ENCODE measurements at regions not wholly inside any gene's neighbourhood (a gene's known extent, or its start where the extent isn't known, plus 50 kb on each side); places are given as distances from the start of the nearest gene placed in this dataset.
A peak's percentile ranks its signal among the peaks of the same experiment; 100 is the strongest.

DNA sequence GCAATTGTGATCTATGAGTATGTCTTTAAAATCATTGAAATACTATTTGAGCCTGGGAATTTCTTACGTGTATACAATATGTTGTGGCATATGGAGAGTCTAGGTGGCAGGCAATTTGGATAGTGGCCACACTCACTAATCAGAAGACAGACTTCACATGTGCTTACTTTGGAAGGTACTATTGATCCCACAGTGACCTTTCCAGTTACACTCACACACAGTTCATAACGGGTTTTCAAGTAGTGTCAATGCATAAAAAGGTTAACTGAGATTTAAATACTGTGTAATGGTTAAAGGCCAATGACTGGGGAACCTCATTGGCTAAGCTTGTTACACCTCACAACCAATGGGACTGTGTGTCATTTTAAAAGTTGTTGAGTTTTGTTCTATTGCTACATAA is 783.2 kb downstream of the RPA4 start:
- DNase-seq: peak in 1 of 2 experiments; percentile 29

- no peak for DNase-seq
Measured at GRCh38 chrX:97668126-97668525, 784.4 kb downstream of the RPA4 start.

DNA sequence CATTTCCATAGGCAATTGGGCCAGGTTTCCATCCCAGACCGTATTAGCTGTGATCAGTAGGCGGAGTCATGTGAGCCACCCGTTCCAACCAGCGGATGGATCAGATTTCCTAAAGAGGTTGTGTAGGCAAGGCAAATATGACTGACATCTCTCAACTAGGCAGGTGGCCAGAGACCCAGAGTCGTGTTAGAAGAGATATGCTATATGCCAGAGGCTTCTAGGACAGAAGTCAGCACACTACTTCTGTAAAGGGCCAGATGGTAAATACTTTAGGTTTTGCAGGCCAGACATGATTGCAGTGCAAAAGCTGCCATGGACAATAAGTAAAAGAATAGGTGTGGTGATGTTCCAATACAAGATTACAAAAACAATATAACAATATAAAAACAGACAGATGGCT is 788.4 kb downstream of the RPA4 start:
- peak; percentile 98 to 99 for DNase-seq

- DNase-seq: peak in 1 of 2 experiments; percentile 76
Measured at GRCh38 chrX:97672608-97673007, 788.9 kb downstream of the RPA4 start.

- DNase-seq: no peak
Measured at GRCh38 chrX:97673135-97673534, 789.4 kb downstream of the RPA4 start.

GRCh38 chrX:97682991-97683840 is 799.5 kb downstream of the RPA4 start:
- peak; percentile 22 to 32 for DNase-seq

GRCh38 chrX:97685753-97686152 is 802.0 kb downstream of the RPA4 start:
- DNase-seq: peak; percentile 24 to 68

DNA sequence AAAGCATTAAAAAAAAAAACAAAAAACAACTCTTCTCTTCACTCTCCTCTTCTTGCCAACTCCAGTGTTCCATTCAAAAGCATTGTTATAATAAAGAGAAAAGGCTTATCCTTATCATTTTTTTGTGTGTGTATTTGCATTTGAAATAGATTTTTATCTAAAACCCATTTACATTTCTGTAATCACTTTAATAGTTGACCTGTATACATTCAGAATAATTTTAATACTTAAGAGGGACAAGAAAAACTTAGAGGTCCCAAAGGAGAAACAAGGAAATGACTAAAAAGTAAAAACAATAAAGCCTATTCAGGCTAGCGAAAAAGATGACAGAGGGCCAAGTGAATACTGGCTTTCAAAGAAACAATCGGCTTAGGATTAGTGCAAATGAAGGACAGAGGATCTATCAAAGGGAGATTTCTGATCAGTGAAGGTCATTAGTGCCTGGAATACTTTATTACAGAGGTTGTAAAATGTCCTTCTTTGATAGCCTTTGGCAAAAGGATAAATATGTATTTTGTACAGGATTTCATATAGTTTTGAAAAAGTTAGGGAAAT is 808.3 kb downstream of the RPA4 start:
- DNase-seq: no peak

DNA sequence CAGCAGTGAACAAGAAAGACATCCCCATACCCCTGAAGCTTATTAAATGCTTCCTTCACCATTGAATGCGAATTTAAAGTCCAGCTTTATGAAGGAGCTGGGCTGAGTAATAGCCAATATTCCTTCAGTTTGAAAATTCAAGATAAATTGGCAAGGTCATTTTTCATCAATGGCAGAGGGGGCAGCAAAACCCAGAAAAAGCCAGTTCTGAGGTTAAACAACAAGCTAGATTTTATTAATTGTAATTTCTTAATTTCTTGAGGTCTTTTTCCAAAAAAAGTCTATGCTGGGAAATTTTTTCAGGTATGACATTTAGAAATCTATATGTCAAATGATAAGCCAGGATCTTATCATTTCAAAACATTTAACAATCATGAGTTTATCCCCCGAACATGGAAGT is 808.9 kb downstream of the RPA4 start:
- DNase-seq: no peak

DNA sequence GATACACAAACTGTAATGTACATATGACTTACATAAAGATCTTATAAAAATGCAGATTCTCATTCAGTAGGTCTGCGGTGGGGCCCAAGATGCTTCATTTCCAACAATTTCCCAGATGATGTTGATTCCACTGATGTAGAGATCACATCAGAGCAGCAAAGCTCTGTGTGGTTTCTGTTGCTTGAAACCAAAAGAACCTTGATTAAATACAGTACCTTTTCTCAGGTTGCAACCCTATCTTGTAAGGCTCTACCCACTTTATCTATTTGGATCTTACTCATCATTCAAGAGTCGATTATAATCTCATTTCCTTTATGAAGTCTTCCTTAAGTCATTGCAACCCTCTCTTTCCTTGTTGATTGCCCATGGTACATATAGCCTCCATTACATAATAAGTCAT is 816.8 kb downstream of the RPA4 start:
- DNase-seq: no peak

- DNase-seq: no peak
Measured at GRCh38 chrX:97704474-97704873, 820.8 kb downstream of the RPA4 start.

GRCh38 chrX:97704881-97705280 is 821.2 kb downstream of the RPA4 start:
- no peak for DNase-seq

GRCh38 chrX:97705936-97706335 is 822.2 kb downstream of the RPA4 start:
- peak; percentile 76 to 85 for DNase-seq

DNA sequence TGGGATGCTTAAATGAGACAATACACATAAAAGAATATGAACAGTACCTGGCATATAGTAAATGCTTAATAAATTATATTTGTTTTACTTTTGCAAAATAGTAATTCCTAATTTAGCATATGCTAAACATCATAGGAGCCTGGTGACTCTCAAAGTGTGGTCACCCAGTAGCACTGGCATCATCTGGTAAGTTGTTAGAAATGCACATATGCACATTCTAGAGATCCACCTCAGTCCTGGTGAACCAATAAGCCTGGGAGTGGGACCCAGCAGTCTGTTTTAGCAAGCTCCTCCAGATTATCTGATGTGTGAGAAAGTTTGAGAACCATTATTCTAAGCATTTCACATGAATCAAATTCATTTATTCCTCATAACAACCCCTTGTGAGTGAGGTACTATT is 830.4 kb downstream of the RPA4 start:
- DNase-seq: no peak

- no peak for DNase-seq
Measured at GRCh38 chrX:97728215-97728614, 844.5 kb downstream of the RPA4 start.

DNA sequence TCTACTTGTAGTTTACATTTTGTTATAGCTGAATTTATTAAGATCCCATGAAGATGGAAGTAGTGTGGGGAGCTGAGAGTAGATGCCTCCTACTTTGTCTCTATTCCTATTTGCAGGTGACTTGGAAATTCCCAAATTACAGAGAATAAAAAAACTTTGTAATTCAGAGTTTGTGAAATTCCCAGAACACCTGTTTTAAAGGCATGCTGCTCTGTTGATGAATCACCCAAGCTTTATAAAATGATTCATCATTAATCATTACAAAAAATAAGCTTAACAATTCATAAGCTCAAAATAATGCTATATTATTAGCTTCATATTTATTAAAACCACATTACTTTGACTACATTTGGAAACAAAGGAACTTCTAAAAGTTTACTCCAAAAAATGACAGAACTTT is 856.3 kb downstream of the RPA4 start:
- no peak for DNase-seq

DNA sequence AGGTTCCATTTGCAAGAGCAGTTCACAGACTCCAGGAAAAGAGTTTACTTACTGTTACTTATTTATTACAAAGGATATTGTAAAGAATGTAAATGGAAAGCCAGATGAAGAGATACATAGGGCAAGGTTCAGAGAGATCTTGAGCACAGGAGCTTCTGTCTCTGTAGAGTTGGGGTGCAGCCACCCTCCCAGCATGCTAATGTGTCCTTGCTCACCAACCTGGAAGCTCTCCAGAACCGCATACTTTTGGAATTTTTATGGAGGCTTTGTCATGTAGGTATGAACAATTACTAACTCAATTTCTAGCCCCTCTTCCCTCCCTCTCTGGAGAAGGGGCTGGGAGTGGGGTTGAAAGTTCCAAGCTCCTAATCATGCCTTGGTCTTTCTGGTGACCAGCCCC is 857.2 kb downstream of the RPA4 start:
- no peak for DNase-seq

DNA sequence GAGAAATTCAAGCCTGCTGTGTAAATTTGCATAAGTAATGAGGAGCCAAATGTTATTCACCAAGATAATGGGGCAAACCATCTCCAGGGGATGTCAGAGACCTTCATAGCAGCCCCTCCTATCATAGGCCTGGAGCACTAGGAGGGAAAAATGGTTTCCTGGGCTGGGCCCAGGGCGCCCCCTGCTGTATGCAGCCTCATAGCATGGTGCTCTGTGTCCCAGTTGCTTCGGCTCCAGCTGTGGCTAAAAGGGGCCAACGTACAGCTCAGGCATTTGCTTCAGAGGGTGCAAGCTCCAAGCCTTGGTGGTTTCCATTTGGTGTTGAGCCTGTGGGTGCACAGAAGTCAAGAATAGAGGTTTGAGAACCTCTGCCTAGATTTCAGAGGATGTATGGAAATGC is 859.3 kb downstream of the RPA4 start:
- peak in 1 of 2 experiments; percentile 9 for DNase-seq

GRCh38 chrX:97747346-97747745 is 863.6 kb downstream of the RPA4 start:
- no peak for DNase-seq

GRCh38 chrX:97751016-97751415 is 867.3 kb downstream of the RPA4 start:
- no peak for DNase-seq

- DNase-seq: no peak
Measured at GRCh38 chrX:97751735-97752134, 868.0 kb downstream of the RPA4 start.

DNA sequence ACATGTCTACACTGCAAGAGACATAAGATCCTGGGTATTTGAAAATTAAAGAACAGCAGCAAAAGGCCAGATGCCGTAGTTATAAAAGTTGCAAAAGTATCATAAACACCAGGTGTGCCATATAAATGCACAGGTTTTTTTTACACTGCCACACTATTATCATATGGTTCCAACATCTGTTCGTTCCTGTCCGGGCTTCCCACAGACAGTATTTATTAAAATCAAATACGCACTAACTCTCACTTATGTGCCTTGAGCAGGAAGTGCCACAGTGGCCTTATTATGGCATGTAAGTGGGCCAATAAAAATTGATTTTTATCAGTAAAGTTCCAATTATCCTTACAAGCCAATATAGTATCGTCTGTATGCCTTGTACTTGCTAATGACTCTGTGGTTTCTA is 873.2 kb downstream of the RPA4 start:
- DNase-seq: peak; percentile 67 to 95

- DNase-seq: no peak
Measured at GRCh38 chrX:97763391-97763790, 879.7 kb downstream of the RPA4 start.

- no peak for DNase-seq
Measured at GRCh38 chrX:97763981-97764380, 880.3 kb downstream of the RPA4 start.
